Upper lobe of right lung (tissue), 1 donor: ENCODE measurements at regions not wholly inside any gene's neighbourhood (a gene's known extent, or its start where the extent isn't known, plus 50 kb on each side); places are given as distances from the start of the nearest gene placed in this dataset.

Experiments
- ATAC-seq: fragments of 200-7000 bp; cut with Tn5 transposase; one replicate; pipeline ENCODE4 v1.9.1; 2020; ENCODE audit warnings: mild to moderate bottlenecking, moderate library complexity
- DNase-seq: peaks from one replicate; pipeline ENCODE4 v3.0.0-alpha.2; 2020
- H3K27ac ChIP-seq: fragments of 200-600 bp; one replicate; pipeline ENCODE4 v1.8.0; 2022
- H3K27me3 ChIP-seq: fragments of 200-600 bp; one replicate; pipeline ENCODE4 v1.8.0; 2022; ENCODE audit warnings: mild to moderate bottlenecking
- H3K36me3 ChIP-seq: fragments of 200-600 bp; one replicate; pipeline ENCODE4 v1.8.0; 2022
- H3K4me1 ChIP-seq: fragments of 200-600 bp; one replicate; pipeline ENCODE4 v1.8.0; 2022
- H3K4me3 ChIP-seq: fragments of 200-600 bp; one replicate; pipeline ENCODE4 v1.8.0; 2022; ENCODE audit warnings: mild to moderate bottlenecking
- H3K9me3 ChIP-seq: fragments of 200-600 bp; one replicate; pipeline ENCODE4 v1.8.0; 2022
- intact Hi-C: fragments of 100-400 bp; cut with DNase I; formaldehyde crosslinking; loops from one replicate; pipeline ENCODE4 v1.11.0; 2022
- TF ChIP-seq, protein P1 (sequence below): fragments of 200-600 bp; IDR thresholded peaks from one replicate; pipeline ENCODE4 v1.8.0; 2022; ENCODE audit warnings: antibody characterized with exemption
- donor health status: DM: no; HTN: yes; CAD: no; lungs with severe emphysema.

DNA sequence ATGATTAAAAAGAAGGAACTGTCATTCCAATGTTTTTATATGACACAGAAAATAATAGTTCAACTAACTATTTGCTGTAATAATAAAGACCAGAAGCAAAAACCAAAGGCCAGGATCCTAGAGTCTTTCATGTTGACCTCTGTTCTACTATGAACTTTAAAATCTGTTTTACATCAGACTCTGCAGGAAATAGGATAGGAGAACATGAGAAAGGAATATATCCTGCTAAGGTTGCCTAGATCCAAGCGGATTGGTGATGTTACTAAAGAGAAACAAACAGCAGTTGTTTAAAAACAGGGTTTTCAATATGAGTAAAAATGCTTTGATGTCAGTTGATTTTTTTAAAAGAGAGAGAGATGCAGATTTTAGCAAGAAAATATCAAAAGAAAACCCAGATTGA, 549.6 kb downstream of the ZIC1 start:
- Histone ChIP-seq H3K4me3 (no peak overlapping the region), H3K27ac (no peak overlapping the region), H3K27me3 (no peaks in the 10 kb centered on the region), H3K36me3 (no peaks in the 10 kb centered on the region), H3K9me3 (peaks cover 4% of the 10 kb centered on the region), H3K4me1 (no peaks in the 10 kb centered on the region)
- DNase-seq (no peak), ATAC-seq (no peak)
- intact Hi-C loops, result no loop called here
- TF ChIP-seq, protein P1, sequence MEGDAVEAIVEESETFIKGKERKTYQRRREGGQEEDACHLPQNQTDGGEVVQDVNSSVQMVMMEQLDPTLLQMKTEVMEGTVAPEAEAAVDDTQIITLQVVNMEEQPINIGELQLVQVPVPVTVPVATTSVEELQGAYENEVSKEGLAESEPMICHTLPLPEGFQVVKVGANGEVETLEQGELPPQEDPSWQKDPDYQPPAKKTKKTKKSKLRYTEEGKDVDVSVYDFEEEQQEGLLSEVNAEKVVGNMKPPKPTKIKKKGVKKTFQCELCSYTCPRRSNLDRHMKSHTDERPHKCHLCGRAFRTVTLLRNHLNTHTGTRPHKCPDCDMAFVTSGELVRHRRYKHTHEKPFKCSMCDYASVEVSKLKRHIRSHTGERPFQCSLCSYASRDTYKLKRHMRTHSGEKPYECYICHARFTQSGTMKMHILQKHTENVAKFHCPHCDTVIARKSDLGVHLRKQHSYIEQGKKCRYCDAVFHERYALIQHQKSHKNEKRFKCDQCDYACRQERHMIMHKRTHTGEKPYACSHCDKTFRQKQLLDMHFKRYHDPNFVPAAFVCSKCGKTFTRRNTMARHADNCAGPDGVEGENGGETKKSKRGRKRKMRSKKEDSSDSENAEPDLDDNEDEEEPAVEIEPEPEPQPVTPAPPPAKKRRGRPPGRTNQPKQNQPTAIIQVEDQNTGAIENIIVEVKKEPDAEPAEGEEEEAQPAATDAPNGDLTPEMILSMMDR, result no peak

DNA sequence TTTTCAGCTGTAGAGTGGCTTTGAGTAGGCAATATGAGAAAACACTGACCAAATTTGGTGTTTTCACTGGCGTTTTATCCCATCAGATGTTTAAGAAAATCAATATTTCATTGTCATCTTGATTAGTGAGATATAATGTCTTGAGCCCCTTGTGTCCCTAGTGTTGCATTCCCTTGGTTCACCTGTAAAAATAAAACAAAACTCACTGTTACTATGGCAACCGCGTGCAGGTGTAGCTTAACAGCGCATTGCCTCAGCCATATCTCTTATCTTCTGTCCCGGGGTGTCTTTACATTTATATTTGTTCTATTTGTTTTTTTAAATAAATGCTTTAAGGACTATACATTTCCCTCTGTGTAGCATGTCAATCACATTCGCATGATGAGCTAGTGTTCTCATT, 551.6 kb downstream of the ZIC1 start:
- H3K4me3 ChIP-seq, result no peak overlapping the region
- TF ChIP-seq, protein P1, result no peak
- no peaks in the 10 kb centered on the region for H3K4me1 ChIP-seq
- H3K27ac ChIP-seq, result no peak overlapping the region
- no peaks in the 10 kb centered on the region for H3K27me3 ChIP-seq
- intact Hi-C loops, result no loop called here
- DNase-seq (no peak), ATAC-seq (no peak)
- H3K9me3 ChIP-seq, result no peaks in the 10 kb centered on the region
- no peaks in the 10 kb centered on the region for H3K36me3 ChIP-seq

DNA sequence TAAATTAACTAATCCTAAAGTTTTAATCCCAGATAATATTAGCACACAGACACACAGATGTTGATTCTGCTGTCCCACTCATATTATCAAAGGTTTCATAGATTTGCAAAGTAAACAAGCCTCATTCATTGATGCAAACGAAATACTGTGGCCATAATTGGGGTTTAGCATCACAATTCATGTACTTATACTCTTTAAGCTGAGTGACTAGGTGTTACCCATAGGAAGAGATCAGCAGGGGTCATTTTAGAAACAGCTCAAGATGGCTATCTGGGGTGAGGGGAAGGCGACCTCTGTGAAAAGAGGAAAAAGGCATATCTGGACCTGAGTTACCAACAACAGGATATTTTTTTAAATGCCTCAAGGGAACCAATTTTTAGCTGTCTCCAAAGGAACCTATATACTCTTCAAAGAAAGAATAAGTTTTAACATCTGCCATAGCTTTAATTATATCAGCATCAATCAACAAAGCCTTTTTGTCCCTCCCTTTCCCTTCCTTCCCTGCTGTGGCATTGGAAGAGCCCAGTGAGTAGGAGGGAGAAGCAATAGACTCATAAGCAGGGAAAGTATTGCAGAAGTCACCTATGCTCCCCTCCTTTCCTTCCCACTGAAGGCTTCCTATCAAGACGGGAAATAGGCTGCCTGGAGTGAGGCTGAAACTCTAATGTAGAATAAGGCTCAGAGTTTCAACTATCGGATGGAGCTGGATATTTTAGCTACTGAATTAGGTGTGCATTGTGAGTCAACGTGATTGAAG, 553.4 kb downstream of the ZIC1 start:
- no peak for ATAC-seq
- DNase-seq, result no peak
- Histone ChIP-seq H3K4me1 (no peaks in the 10 kb centered on the region), H3K9me3 (no peaks in the 10 kb centered on the region), H3K4me3 (no peak overlapping the region), H3K36me3 (no peaks in the 10 kb centered on the region), H3K27ac (no peak overlapping the region), H3K27me3 (no peaks in the 10 kb centered on the region)
- intact Hi-C loops, result no loop called here
- TF ChIP-seq, protein P1, result no peak

DNA sequence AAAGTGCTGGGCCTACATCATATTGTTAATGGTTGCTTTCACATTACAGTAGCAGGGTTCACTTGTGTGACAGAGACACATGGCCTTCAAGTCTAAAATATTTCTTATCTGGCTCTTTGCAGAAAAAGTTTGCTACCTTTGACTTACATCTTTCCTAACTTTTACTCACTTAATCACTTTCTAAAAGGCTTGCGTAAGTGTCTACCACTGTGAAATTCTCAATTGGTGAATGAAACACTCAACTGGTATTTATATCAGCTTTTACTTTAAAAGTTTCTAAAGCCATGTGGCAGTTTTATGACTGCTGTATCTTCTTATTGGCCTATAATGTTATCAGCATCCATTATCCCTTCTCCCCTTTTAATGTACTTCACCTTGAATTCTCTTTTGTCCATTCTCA, 554.5 kb downstream of the ZIC1 start:
- no peaks in the 10 kb centered on the region for H3K27me3 ChIP-seq
- no peak overlapping the region for H3K27ac ChIP-seq
- TF ChIP-seq, protein P1, result no peak
- H3K36me3 ChIP-seq, result no peaks in the 10 kb centered on the region
- H3K4me1 ChIP-seq, result no peaks in the 10 kb centered on the region
- H3K9me3 ChIP-seq, result no peaks in the 10 kb centered on the region
- intact Hi-C loops, result no loop called here
- DNase-seq (no peak), ATAC-seq (no peak)
- H3K4me3 ChIP-seq, result no peak overlapping the region

DNA sequence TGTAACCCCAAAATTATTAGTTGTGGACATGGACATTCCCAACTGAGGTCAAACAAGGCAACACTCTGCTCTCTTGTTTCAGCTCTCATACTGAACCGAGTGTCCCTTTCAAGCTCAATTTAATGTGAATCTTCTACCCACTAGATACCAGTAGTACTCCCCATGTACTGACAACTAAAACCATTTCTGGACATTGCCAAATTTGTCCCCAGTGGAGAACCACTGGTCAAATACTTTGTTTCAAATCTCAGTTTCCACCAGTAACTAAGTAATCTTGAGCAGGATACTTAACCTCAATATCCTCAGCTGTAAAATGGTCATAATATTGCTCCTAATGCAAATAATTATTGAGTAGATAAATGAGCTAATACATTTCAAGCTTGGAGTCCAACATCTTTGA, 566.0 kb downstream of the ZIC1 start:
- no peaks in the 10 kb centered on the region for H3K36me3 ChIP-seq
- H3K4me1 ChIP-seq, result no peaks in the 10 kb centered on the region
- intact Hi-C loops, result no loop called here
- H3K9me3 ChIP-seq, result no peaks in the 10 kb centered on the region
- TF ChIP-seq, protein P1, result no peak
- no peak overlapping the region for H3K27ac ChIP-seq
- H3K4me3 ChIP-seq, result no peak overlapping the region
- ATAC-seq (no peak), DNase-seq (no peak)
- no peaks in the 10 kb centered on the region for H3K27me3 ChIP-seq

DNA sequence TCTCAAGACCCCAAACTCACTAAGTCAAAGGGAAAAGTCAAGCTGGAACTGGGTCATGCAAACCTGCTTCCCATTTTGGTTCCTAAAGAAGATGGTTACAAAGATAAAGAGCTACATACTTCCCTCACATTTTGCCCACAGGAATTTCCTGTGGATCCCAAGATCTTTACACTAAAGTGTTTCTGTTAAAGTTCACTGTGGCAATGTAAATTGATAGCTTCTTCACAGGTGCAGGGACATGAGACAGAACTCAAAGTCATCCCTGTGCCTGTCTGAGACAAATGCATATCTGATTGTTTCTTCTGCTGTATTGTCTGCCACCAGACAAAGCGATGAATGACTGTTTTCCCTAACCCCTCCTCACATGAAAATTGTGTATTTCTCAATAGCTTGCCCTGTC, 567.8 kb downstream of the ZIC1 start:
- TF ChIP-seq, protein P1, result no peak
- intact Hi-C loops, result no loop called here

More for the DNA sequence above, 567.8 kb downstream of the ZIC1 start:
- H3K4me3 ChIP-seq, result no peak overlapping the region
- no peaks in the 10 kb centered on the region for H3K36me3 ChIP-seq
- no peaks in the 10 kb centered on the region for H3K27me3 ChIP-seq
- no peaks in the 10 kb centered on the region for H3K4me1 ChIP-seq
- no peaks in the 10 kb centered on the region for H3K9me3 ChIP-seq
- H3K27ac ChIP-seq, result no peak overlapping the region
- DNase-seq (no peak), ATAC-seq (no peak)
